ENCODE measurements at regions not wholly inside any gene's neighbourhood (a gene's known extent, or its start where the extent isn't known, plus 50 kb on each side); places are given as distances from the start of the nearest gene placed in this dataset.

DNA sequence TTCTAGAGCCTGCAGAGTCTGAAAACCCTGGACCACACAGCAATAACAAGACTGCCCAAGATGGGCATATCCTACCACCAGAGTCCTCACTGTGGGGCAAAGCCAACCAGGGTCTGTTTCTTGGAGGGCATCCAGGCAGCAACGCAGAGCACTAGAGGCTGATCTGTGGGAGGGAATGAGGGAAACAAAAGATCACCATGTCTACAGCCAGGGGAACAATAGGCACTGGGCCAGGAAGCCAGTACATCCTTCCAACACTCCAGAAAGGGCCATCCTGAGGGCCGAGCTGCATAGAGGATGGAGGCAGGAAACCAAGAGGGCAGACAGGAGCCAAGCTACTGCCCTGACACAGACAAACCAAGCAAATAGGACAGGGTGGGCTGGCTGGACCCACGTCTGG lies 416.1 kb upstream of the IRX4 start:
- TF ChIP-seq, protein P1, sequence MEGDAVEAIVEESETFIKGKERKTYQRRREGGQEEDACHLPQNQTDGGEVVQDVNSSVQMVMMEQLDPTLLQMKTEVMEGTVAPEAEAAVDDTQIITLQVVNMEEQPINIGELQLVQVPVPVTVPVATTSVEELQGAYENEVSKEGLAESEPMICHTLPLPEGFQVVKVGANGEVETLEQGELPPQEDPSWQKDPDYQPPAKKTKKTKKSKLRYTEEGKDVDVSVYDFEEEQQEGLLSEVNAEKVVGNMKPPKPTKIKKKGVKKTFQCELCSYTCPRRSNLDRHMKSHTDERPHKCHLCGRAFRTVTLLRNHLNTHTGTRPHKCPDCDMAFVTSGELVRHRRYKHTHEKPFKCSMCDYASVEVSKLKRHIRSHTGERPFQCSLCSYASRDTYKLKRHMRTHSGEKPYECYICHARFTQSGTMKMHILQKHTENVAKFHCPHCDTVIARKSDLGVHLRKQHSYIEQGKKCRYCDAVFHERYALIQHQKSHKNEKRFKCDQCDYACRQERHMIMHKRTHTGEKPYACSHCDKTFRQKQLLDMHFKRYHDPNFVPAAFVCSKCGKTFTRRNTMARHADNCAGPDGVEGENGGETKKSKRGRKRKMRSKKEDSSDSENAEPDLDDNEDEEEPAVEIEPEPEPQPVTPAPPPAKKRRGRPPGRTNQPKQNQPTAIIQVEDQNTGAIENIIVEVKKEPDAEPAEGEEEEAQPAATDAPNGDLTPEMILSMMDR (IDR thresholded peaks at IDR 0.05) = no peak
- DNase-seq (ENCODE audit: low spot score) = no peak
- Histone ChIP-seq H3K27ac (no peak overlapping the region), H3K4me3 (no peak overlapping the region), H3K36me3 (no peaks in the 10 kb centered on the region), H3K4me1 (no peaks in the 10 kb centered on the region), H3K27me3 (no peaks in the 10 kb centered on the region), H3K9me3 (no peaks in the 10 kb centered on the region)

DNA sequence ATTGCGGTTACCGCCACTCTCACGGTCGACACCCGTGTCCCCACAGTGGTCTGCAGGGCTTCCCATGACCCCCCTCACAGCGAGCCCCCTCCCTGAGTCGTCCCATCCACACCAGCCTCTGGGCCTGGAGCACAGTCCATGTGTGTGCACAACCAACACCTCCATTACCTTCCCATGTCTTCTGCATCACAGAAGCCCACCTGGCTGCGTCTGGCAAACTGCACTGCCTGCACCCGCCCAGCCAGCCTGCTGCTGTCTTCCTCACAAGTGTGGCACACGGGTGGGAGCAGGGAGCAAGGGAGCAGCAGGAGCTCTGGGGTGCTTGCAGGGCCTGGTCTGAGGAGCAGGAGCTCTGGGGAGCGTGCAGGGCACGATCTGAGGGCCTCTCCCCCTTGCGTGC lies 415.3 kb upstream of the IRX4 start:
- Histone ChIP-seq H3K4me3 (no peak overlapping the region), H3K4me1 (no peaks in the 10 kb centered on the region), H3K27me3 (no peaks in the 10 kb centered on the region), H3K9me3 (no peaks in the 10 kb centered on the region), H3K27ac (no peak overlapping the region), H3K36me3 (no peaks in the 10 kb centered on the region)
- TF ChIP-seq, protein P1 (IDR thresholded peaks at IDR 0.05) = no peak
- DNase-seq (ENCODE audit: low spot score) = no peak

- no peak for DNase-seq (ENCODE audit: low spot score)
- TF ChIP-seq, protein P1 (IDR thresholded peaks at IDR 0.05) = no peak
- Histone ChIP-seq H3K36me3 (no peaks in the 10 kb centered on the region), H3K4me3 (no peak overlapping the region), H3K9me3 (no peaks in the 10 kb centered on the region), H3K27ac (no peak overlapping the region), H3K27me3 (no peaks in the 10 kb centered on the region), H3K4me1 (no peaks in the 10 kb centered on the region)
Measured at GRCh38 chr5:2295476-2295875, 412.8 kb upstream of the IRX4 start.

- Histone ChIP-seq H3K27me3 (no peaks in the 10 kb centered on the region), H3K4me1 (no peaks in the 10 kb centered on the region), H3K36me3 (no peaks in the 10 kb centered on the region), H3K27ac (no peak overlapping the region), H3K4me3 (no peak overlapping the region), H3K9me3 (no peaks in the 10 kb centered on the region)
- DNase-seq (ENCODE audit: low spot score) = no peak
- TF ChIP-seq, protein P1 (IDR thresholded peaks at IDR 0.05) = no peak
Measured at GRCh38 chr5:2293906-2294305, 411.2 kb upstream of the IRX4 start.

DNA sequence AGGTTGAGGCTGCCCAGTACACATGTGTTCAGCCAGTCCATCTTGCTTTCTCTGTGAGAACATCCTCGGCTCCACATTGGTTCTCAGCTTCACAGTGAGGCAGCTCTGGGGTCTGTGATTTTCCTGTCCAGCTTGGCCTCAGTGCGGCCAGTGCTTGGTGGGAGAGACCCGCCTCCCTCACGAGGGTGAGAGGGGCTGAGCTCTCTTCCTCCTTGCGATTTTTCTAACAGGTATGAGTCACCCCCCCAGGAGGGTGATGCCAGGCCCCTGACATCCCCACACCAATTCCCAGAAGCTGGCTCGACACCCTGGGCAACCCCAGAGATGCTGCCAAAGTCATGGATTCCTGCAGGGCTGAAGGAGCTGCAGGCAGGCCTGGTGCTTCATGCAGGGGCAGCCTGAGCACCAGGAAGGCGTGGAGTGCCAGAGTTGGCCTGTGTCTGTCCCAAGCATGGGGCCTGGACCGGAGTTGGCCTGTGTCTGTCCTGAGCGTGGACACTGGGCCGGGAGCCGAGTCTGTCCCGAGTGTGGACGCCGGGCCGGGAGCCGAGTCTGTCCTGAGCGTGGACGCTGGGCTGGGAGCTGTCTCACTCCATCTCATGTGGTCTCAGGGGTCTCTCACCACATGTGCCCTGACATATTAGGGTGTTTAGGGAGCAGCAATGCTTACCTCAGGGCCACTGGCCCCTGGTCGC lies 408.6 kb upstream of the IRX4 start:
- Histone ChIP-seq H3K9me3 (no peaks in the 10 kb centered on the region), H3K36me3 (no peaks in the 10 kb centered on the region), H3K27ac (no peak overlapping the region), H3K4me1 (no peaks in the 10 kb centered on the region), H3K4me3 (no peak overlapping the region), H3K27me3 (no peaks in the 10 kb centered on the region)
- DNase-seq (ENCODE audit: low spot score) = no peak
- TF ChIP-seq, protein P1 (IDR thresholded peaks at IDR 0.05) = no peak

DNA sequence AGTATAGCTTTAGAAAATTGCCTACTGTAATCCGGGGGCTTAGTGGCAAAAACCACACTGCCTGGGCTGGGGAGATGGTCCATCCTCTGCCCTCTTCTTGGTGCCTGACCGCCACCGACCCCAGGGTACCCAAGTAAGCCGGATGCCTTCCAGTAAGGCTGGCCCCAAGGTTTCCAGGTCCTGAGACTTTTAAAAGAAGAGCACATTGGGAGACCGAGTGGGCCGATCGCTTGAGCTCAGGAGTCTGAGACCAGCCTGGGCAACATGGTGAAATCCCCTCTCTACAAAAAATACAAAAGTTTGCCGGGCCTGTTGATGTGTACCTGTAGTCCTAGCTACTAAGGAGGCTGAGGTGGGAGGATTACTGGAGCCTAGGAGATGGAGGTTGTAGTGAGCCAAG lies 406.7 kb upstream of the IRX4 start:
- H3K4me3 ChIP-seq = no peak overlapping the region
- no peak for DNase-seq (ENCODE audit: low spot score)
- H3K36me3 ChIP-seq = no peaks in the 10 kb centered on the region
- TF ChIP-seq, protein P1 (IDR thresholded peaks at IDR 0.05) = no peak
- H3K4me1 ChIP-seq = no peaks in the 10 kb centered on the region
- H3K27me3 ChIP-seq = no peaks in the 10 kb centered on the region
- H3K9me3 ChIP-seq = no peaks in the 10 kb centered on the region
- no peak overlapping the region for H3K27ac ChIP-seq
